ENCODE measurements at regions not wholly inside any gene's neighbourhood (a gene's known extent, or its start where the extent isn't known, plus 50 kb on each side); places are given as distances from the start of the nearest gene placed in this dataset.

GRCh38 chr4:121526509-121526908 lies 145.7 kb upstream of the QRFPR start:
- no peak for TF ChIP-seq CTCF (conservative IDR thresholded peaks at IDR 0.05 in 1 of 2, IDR thresholded peaks at IDR 0.05 in 1 of 2; ENCODE audit: extremely low read depth in 1 of 2, insufficient read depth in 1 of 2, low read depth in 1 of 2, low read length in 2 of 2)
- TF ChIP-seq EZH2 (IDR thresholded peaks at IDR 0.05; ENCODE audit: borderline replicate concordance, low read length): no peak
